H9 (cell line): ENCODE measurements at regions not wholly inside any gene's neighbourhood (a gene's known extent, or its start where the extent isn't known, plus 50 kb on each side); places are given as distances from the start of the nearest gene placed in this dataset.
A peak's percentile ranks its signal among the peaks of the same experiment; 100 is the strongest.

Source experiments
- DNase-seq: peaks from one replicate; pipeline ENCODE4 v3.0.0-alpha.2; 2017
- H2AFZ ChIP-seq: one replicate; pipeline ENCODE4 v1.6.1; 2013; ENCODE audit warnings: mild to moderate bottlenecking, low read length, control low read depth, moderate library complexity
- H2AK5ac ChIP-seq: 2 replicates; pipeline ENCODE4 v1.6.1; 2013; ENCODE audit warnings: low read length, control low read depth, mixed read lengths; ENCODE audit not compliant: insufficient read length
- H2BK120ac ChIP-seq: one replicate; pipeline ENCODE4 v1.6.1; 2013; ENCODE audit warnings: low read depth, mild to moderate bottlenecking, low read length, control low read depth, inconsistent platforms; ENCODE audit not compliant: poor library complexity, severe bottlenecking
- H2BK12ac ChIP-seq: 2 replicates; pipeline ENCODE4 v1.6.1; 2013; ENCODE audit warnings: low read length, control low read depth, mixed read lengths, low read depth; ENCODE audit not compliant: insufficient read length
- H2BK15ac ChIP-seq: 2 replicates; pipeline ENCODE4 v1.6.1; 2013; ENCODE audit warnings: low read depth, low read length, control low read depth
- H2BK20ac ChIP-seq: one replicate; pipeline ENCODE4 v1.6.1; 2013; ENCODE audit warnings: low read depth, mild to moderate bottlenecking, low read length, control low read depth, inconsistent platforms; ENCODE audit not compliant: poor library complexity, severe bottlenecking
- H2BK5ac ChIP-seq: 2 replicates; pipeline ENCODE4 v1.6.1; 2013; ENCODE audit warnings: low read length, control low read depth, mixed read lengths; ENCODE audit not compliant: insufficient read length
- H3K14ac ChIP-seq: 2 replicates; pipeline ENCODE4 v1.6.1; 2013; ENCODE audit warnings: low read length, control low read depth; ENCODE audit not compliant: insufficient read depth
- H3K18ac ChIP-seq: 2 replicates; pipeline ENCODE4 v1.6.1; 2013; ENCODE audit warnings: low read depth, mild to moderate bottlenecking, mixed read lengths, low read length, control low read depth; ENCODE audit not compliant: insufficient read length
- H3K23ac ChIP-seq: 2 replicates; pipeline ENCODE4 v1.6.1; 2013; ENCODE audit warnings: low read length, control low read depth, mixed read lengths, low read depth; ENCODE audit not compliant: insufficient read length
- H3K23me2 ChIP-seq: 2 replicates; pipeline ENCODE4 v1.6.1; 2013; ENCODE audit warnings: low read depth, mild to moderate bottlenecking, mixed read lengths, low read length, control low read depth; ENCODE audit not compliant: insufficient read length, poor library complexity, severe bottlenecking
- H3K27ac ChIP-seq: 2 replicates; pipeline ENCODE4 v1.5.1; 2013; ENCODE audit warnings: low read length, control low read depth, mixed read lengths, low read depth; ENCODE audit not compliant: insufficient read length
- H3K27me3 ChIP-seq: 2 replicates; pipeline ENCODE4 v1.6.1; 2013; ENCODE audit warnings: low read length, control low read depth, inconsistent platforms; ENCODE audit not compliant: insufficient read depth
- H3K4ac ChIP-seq: 2 replicates; pipeline ENCODE4 v1.6.1; 2013; ENCODE audit warnings: low read depth, mild to moderate bottlenecking, control low read depth, inconsistent platforms, low read length, moderate library complexity
- H3K4me1 ChIP-seq: 2 replicates; pipeline ENCODE4 v1.6.1; 2013; ENCODE audit warnings: low read length, control low read depth, inconsistent platforms; ENCODE audit not compliant: insufficient read depth
- H3K4me2 ChIP-seq: 2 replicates; pipeline ENCODE4 v1.6.1; 2013; ENCODE audit warnings: low read length, control low read depth, mixed read lengths; ENCODE audit not compliant: insufficient read length, insufficient read depth
- H3K56ac ChIP-seq: 2 replicates; pipeline ENCODE4 v1.6.1; 2013; ENCODE audit warnings: low read depth, mild to moderate bottlenecking, mixed read lengths, low read length, control low read depth; ENCODE audit not compliant: insufficient read length
- H3K79me1 ChIP-seq: 2 replicates; pipeline ENCODE4 v1.6.1; 2013; ENCODE audit warnings: low read depth, mild to moderate bottlenecking, moderate library complexity, low read length, control low read depth, inconsistent platforms; ENCODE audit not compliant: insufficient read depth, poor library complexity, severe bottlenecking
- H3K79me2 ChIP-seq: 2 replicates; pipeline ENCODE4 v1.6.1; 2013; ENCODE audit warnings: low read length, control low read depth, inconsistent platforms; ENCODE audit not compliant: insufficient read depth
- H3K9ac ChIP-seq: 2 replicates; pipeline ENCODE4 v1.6.1; 2013; ENCODE audit warnings: low read length, control low read depth, mixed read lengths; ENCODE audit not compliant: insufficient read length; ENCODE audit errors: extremely low read depth
- H3K9me3 ChIP-seq: one replicate; pipeline ENCODE4 v1.6.1; 2013; ENCODE audit warnings: low read depth, low read length, inconsistent platforms; ENCODE audit not compliant: control insufficient read depth
- H3T11ph ChIP-seq: one replicate; pipeline ENCODE4 v1.6.1; 2013; ENCODE audit warnings: mild to moderate bottlenecking, low read length, control low read depth, inconsistent platforms
- H4K20me1 ChIP-seq: one replicate; pipeline ENCODE4 v1.6.1; 2013; ENCODE audit not compliant: control insufficient read depth, insufficient read length, insufficient read depth
- H4K5ac ChIP-seq: 2 replicates; pipeline ENCODE4 v1.6.1; 2013; ENCODE audit warnings: low read depth, mild to moderate bottlenecking, mixed read lengths, low read length, control low read depth; ENCODE audit not compliant: insufficient read length
- H4K8ac ChIP-seq: replicated peaks from 2 replicates; pipeline ENCODE4 v1.6.1; 2013; ENCODE audit warnings: low read length, control low read depth, mixed read lengths, low read depth; ENCODE audit not compliant: insufficient read length
- H4K91ac ChIP-seq: 2 replicates; pipeline ENCODE4 v1.6.1; 2013; ENCODE audit warnings: low read depth, mild to moderate bottlenecking, moderate library complexity, mixed read lengths, low read length, control low read depth; ENCODE audit not compliant: insufficient read length
- H3K27ac Mint-ChIP-seq, 3 experiments: 2 replicates in 2 of 3; 3 replicates in 1 of 3; pipeline ENCODE4 v1.8.0; 2020 to 2021; ENCODE audit warnings: mixed read lengths in 3 of 3, mild to moderate bottlenecking in 1 of 3, moderate library complexity in 1 of 3
- H3K27me3 Mint-ChIP-seq: 2 replicates; pipeline ENCODE4 v1.8.0; 2021; ENCODE audit warnings: low read depth, mild to moderate bottlenecking, moderate library complexity, mixed read lengths
- H3K36me3 Mint-ChIP-seq, 3 experiments: 2 replicates in 2 of 3; 3 replicates in 1 of 3; pipeline ENCODE4 v1.8.0; 2020 to 2021; ENCODE audit warnings: low read depth in 3 of 3, mixed read lengths in 3 of 3; ENCODE audit not compliant: insufficient read depth in 1 of 3
- H3K4me1 Mint-ChIP-seq, 2 experiments: 2 replicates each; pipeline ENCODE4 v1.8.0; 2020; ENCODE audit warnings: mixed read lengths in 2 of 2
- H3K4me3 Mint-ChIP-seq, 2 experiments: 2 replicates in 1 of 2; 3 replicates in 1 of 2; pipeline ENCODE4 v1.8.0; 2020 to 2021; ENCODE audit warnings: mild to moderate bottlenecking in 2 of 2, mixed read lengths in 2 of 2, moderate library complexity in 1 of 2
- H3K9me3 Mint-ChIP-seq, 2 experiments: 2 replicates in 1 of 2; 3 replicates in 1 of 2; pipeline ENCODE4 v1.8.0; 2020; ENCODE audit warnings: mild to moderate bottlenecking in 2 of 2, mixed read lengths in 2 of 2, moderate library complexity in 1 of 2
- CTCF ChIP-seq: fragments of 200-600 bp; sonication (generic); conservative IDR thresholded peaks from 3 replicates; pipeline ENCODE4 v1.8.0; 2021; ENCODE audit warnings: antibody characterized with exemption, mild to moderate bottlenecking
- WGBS: extraction: QIAGEN DNeasy Blood & Tissue Kit; methylation state at CpG from one replicate; pipeline ENCODE4 v1.1.7; 2013; ENCODE audit warnings: missing lambda C conversion rate, low lambda C conversion rate, mixed read lengths; ENCODE audit not compliant: insufficient read length; ENCODE audit errors: extremely low coverage; 5-methylcytosine and 5-hydroxymethylcytosine counted together

- TF ChIP-seq CTCF, result no peak
- no peak overlapping the region for H2BK20ac ChIP-seq
- no peak overlapping the region for H3K4ac ChIP-seq
- H3K9me3 Mint-ChIP-seq, result peaks cover 13 to 21% of the 10 kb centered on the region in 2 experiments
- no peak overlapping the region for H2BK15ac ChIP-seq
- no peak for DNase-seq
- no peaks in the 10 kb centered on the region for H3K79me1 ChIP-seq
- no peak overlapping the region for H4K5ac ChIP-seq
- peaks cover 29 to 30% of the 10 kb centered on the region in 2 experiments for H3K4me1 Mint-ChIP-seq
- H3K79me2 ChIP-seq, result no peaks in the 10 kb centered on the region
- H3K27me3 Mint-ChIP-seq, result peaks cover 35% of the 10 kb centered on the region
- no peak overlapping the region for H2BK120ac ChIP-seq
- H3K9ac ChIP-seq, result no peak overlapping the region
- no peak overlapping the region for H3T11ph ChIP-seq
- no peaks in the 10 kb centered on the region for H4K20me1 ChIP-seq
- no peak overlapping the region for H2BK12ac ChIP-seq
- peaks cover 14% of the 10 kb centered on the region; the same call in 1 of the 2 replicates for H3K4me1 ChIP-seq
- H4K8ac ChIP-seq, result no peak overlapping the region
- H3K27me3 ChIP-seq, result no peaks in the 10 kb centered on the region
- H3K36me3 Mint-ChIP-seq, result peaks cover 0 to 13% (median 12%) of the 10 kb centered on the region in 3 experiments; a peak in 6 of 7 replicates
- no peaks in the 10 kb centered on the region for H3K23me2 ChIP-seq
- no peak overlapping the region for H3K18ac ChIP-seq
- H2AFZ ChIP-seq, result no peak overlapping the region
- H3K4me3 Mint-ChIP-seq, result no peak overlapping the region; a peak in 1 of 5 replicates
- WGBS, result no CpG with 5 or more reads among the region's 15 CpGs
- peak overlapping the region in 2 of 3 experiments; percentile 2 to 15; a peak in 2 of 7 replicates for H3K27ac Mint-ChIP-seq
- H4K91ac ChIP-seq, result no peak overlapping the region
- no peak overlapping the region for H2BK5ac ChIP-seq
- H2AK5ac ChIP-seq, result no peak overlapping the region
- H3K14ac ChIP-seq, result no peak overlapping the region
- H3K4me2 ChIP-seq, result no peak overlapping the region
- H3K23ac ChIP-seq, result no peak overlapping the region
- H3K27ac ChIP-seq, result no peak overlapping the region
- no peak overlapping the region for H3K56ac ChIP-seq
- no peaks in the 10 kb centered on the region for H3K9me3 ChIP-seq
These were observed 110.7 kb downstream of the OLFM1 start for GRCh38 chr9:135198144-135198543.
